GF-D8 (cell line): ENCODE measurements at regions not wholly inside any gene's neighbourhood (a gene's known extent, or its start where the extent isn't known, plus 50 kb on each side); places are given as distances from the start of the nearest gene placed in this dataset.

ENCODE experiments used
- DNase-seq: peaks from one replicate; lab custom pipeline; 2025; lab: John Stamatoyannopoulos, UW

DNA sequence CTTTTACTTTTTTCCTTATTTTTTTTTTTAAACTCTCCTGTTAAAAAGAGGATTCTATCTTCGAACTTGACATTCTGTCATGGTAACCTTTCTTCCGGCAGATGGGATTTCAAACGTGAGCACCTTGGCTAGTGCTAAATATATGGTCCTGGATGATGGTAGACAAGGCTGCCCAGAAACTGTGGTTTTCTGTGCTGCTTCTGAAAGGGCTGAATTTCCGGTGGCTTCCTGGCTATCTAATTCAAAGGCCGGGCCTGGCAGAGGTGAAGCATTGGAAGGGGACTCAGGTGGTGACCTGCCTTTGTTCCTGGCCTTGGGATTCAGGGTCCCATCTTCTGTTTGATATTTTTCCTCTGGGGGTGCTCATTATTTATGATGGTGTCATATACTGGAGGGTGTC is 118.6 kb upstream of the MYL2 start:
- no peak for DNase-seq

DNA sequence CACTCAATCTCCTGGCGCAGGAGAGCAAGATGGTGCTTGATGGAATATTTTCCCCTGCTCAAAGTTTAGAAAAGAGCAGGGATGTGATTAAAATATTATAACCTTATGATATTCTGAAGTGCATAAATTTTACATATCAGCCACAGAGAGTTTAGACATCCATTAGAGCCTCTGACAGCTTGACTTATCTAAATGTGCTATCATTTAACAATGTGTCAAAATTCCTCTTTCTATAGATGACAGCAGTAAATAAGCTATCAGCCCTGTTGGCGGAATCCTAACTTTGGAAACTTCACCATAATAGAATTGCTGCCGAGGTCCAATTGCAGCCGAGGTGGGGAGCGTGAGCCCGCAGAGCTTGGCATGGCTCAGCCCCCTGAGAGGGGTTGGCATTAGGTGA is 117.7 kb upstream of the MYL2 start:
- DNase-seq: no peak

DNA sequence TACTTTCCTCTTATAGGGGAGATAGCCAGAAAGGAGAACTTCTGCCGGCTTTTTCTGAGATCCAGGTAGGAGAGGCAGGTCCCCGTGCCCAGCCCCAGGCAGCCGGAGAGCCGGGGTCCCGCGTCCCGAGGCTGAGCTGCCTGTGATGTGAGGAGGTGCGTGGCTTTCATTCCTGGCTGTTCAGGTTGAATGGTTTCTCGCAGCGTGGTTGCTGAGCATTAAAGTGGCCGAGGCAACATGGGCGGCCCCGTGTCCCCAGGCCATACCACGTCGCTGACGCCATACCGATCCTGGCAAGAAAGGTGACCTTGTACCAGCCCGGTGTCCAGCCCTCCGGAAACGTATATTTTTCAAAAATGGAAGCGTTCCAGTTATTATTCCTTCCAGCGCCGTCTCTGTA is 116.7 kb upstream of the MYL2 start:
- DNase-seq: no peak

DNA sequence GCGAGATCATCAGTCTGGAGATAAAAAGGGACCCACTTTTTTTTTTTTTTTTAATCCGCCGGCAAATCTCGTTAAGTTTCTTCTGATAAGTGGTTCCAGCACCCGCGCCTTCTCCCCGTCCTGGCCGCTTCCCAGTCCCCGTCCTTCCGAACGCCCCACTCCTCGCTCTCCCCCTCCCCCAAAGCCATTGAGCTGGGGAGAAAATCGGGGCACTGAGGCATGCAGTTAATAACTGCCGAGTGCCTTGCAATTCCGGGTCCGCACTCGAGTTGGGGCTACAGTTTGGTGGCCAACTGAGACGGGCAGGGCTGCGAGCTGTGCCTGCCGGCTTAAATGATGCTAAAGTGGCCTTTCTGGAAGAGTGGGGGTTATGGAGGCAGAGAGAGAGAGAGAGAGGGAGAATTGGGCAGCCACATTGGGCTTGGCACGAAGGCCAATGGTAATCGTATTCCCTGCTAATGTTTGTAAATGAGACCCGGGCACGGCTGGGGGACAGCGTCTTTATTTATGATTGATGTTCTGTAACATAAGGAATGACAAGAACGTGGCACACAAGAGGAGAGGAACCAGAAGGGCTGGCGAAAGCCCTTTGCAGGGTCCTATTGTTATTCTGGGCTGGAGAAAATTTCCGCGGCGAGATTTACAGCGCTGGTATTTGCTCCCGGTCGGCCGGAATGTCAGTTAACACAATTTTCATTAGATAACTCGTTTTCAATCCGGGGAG is 115.4 kb upstream of the MYL2 start:
- DNase-seq: no peak

DNA sequence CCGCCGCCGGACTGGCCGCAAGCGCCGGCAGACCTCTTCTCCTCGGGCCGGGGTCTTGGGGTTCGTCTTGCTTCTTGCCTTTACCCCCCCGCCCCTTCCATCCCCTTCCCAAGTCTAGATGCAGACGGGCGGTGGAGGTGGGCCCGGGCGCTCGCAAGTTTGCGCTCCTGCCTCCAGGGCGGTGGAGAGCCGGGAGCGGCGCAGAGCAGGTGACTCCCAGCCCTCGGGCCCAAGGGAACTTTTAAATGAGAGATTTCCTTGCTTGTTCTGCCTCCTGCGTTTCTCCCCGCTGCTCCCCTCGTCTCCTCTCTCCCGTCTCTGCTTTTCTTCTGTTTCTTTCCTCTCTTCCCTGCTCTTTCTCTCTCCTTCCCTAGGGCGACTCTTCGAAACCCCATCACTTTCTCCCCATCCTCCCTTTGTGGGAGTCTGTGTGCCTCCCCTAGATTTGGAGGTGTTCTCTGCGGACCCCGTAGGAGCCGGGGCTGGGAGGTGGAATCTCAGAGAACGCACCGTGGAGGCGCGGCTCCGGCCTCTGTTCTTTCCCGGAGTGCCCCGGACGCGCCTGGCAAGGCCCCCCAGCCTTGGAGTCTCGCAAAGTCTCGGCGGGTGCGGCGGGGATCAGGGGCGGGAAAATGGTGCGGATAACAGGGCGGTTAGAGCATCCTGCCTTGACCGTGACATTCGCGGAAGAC is 114.7 kb upstream of the MYL2 start:
- no peak for DNase-seq

DNA sequence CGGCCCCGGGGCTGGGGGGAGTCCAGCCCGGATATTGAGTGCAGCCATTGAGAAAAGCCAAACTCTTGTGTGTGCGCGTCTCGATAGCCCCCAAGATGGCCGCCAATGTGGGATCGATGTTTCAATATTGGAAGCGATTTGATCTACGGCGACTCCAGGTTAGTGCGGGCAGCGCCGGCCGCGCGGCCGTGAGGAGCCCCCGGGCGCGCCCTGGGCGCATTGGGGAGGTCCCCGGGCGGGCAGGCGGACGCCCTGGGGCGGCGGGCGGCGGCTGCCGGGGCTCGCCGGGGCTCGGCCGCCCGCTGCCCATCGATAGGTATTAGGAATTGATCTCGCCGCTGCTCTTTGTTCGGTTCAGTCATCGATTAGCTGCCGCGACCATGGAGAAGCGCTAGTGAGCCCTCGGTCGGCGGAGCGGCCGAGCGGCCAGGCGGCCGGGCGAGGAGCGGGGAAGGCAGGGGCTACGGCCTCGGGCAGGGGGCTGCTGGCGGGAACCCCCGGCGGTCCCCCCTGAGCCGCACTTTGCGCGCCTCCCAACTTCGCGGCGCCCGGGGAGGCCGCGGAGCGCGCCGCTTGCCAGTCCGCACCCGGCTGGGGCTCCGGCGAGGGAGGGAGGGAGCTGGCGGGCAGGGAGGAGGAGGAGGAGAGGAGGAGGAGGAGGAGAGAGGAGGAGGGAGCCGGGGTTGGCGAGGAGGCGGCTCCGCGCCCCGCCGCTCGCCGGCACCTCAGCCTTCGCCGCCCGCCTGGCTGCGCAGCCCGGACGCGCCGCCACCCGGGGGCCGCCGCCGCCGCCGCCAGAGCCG is 113.9 kb upstream of the MYL2 start, which contains the start of gene CUX2:
TSS of gene CUX2 (plus strand) at position 83 of the 803 bp plus-strand sequence.
- no peak for DNase-seq

DNA sequence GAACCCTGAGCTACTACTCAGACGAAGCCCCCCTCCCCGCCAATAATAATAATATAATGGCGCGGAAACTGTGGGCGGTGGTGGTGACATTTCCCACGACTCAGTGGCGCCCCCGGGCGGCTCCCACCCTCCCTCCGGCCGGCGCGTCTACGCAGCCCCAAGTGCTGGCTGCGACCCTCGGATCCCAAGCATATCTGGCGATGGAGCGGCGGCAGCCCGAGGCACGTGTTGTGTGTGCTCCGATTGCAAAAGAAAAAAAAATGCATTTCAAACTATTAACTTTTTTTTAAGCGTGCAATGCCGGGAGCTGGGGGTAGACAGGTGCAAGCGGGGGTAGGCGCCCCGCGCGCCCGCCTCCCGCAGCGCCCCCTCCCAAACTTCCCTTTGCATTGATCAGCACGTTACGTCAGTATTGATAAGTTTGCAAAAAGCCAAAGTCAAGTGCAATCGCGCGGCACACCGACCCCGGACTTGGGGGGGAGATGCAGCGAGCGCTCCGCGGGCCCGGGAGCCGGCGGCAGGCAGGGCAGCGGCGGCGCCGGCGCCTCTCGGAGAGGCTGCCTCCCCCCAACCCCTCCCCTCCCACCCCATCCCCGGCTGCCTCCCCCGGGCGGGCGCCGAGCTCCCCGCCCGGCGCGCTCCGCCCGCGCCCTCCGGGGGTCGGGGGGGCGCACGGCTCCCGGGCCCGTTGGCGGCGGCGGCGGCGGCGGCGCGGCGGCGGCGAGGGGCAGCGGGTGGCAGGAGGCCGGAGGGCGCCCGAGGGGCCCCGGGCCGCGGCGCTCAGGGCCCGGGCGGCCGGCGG is 113.1 kb upstream of the MYL2 start:
- DNase-seq: no peak

DNA sequence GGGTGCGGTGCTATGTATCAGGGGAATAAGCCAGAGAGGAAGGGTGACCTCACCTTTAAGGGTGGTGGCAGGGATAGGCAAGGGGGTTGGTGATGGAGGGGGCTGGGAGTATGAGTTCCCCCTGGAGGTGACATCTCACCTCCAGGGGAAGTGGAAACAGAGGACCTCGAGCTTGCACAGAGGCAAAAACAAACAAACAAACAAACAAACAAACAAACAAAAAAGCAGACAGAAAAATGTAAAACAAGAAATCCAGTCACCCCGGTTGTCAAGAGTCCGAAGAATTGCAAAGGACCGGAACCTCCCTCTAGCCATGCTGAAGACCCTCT is 112.2 kb upstream of the MYL2 start:
- no peak for DNase-seq

DNA sequence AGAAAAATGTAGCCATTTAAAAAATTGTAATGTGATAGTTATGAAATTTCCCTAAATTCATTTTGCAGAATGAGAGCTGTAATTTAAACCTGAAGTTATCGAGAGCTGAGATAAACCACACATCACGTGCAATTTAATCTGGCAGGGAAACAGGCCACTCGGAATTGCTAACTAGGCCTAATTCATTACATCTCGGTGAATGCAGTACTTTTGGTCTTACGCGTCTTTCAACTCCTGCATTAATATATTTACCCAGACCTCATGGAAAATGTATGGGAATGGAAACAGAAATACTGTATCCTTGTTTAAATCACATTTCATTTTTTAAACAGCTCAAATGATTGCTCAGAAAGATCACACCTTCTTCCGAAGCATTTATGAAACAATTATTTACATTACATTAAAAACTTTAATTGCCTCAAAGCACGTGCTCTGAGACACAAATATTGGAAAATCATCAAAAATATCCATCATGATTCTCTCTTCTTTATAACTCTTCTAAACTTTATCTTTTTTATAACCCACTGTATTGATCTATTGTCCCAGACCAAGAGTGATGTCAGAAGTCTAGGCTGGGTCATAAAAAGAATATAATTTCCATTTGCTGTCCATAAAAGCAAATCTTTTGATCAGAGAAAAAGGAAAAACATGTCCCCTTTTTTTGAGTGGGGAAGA is 111.7 kb upstream of the MYL2 start:
- no peak for DNase-seq

DNA sequence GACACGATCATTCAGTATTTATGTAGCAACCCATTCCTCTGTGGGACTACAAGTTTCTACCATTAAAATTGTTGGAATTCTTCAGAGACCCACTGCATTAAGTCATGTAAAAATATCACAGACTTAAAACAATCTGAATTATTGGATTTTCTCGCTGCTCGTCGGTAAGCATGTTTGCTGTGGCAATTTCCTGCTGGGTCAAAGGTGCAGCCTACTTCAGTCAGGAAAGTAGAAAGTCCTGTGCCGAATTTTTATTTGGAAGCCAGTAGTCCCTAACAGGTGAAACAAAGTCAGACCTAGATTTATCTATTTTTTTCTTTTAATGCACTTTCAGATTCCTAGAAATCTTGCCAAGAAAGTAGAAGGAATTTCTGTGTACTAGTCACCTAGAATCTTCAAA is 110.4 kb upstream of the MYL2 start:
- no peak for DNase-seq

DNA sequence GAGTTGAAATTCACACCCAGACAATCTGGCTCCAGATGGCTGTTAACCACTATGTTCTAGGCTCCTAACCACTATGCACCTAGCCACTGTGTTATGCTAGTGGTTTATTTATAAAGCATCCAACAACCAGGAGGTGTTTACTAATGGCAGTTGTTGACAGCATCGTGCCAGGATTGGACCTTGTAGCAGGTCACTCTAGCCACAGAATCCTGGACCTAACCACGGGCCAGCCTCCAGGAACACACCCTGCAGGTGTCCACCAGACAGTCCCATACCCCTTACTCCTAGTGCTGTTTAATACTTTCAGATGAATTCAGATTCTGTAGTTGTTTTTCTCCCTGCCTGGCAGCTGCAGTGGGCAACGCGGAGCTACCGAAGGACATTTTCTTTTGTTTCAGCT is 109.4 kb upstream of the MYL2 start:
- no peak for DNase-seq

DNA sequence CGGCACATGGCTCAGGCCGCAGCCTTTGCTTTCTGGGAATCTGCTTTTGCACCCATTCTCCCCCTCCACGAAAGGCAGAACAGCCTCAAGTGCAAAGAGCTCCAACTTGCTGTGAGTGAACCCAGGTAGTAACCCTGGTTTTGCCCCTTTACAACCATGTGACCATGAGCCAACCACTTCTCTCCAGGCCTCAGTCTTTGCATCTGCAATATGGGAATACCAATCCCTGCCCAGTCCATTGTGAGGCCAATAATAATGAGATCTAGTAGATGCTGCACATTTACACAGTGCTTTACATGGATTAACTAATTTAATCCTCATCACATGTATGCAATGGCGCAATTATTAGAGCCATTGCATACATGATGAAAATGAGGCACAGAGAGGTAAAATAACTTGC is 108.9 kb upstream of the MYL2 start:
- no peak for DNase-seq

DNA sequence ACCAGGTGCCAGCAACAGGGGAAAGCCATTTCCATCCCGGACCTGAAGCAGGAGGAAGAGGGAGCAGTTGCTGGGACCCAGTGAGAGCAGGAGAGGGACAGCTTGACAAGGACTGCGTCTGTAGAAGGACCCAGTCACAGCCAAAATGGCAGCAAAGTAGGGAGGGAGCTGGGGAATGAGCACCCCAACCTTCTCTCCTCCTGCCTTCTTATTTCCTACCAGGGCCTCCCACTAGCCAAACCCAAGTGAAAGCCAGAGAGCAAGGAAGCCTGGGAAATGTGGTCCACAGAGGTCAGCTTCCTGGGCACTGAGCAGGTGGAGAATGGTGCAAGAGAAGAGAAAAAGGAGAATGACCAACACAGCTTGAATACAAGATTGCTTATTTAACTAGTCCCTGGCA is 108.5 kb upstream of the MYL2 start:
- DNase-seq: no peak

DNA sequence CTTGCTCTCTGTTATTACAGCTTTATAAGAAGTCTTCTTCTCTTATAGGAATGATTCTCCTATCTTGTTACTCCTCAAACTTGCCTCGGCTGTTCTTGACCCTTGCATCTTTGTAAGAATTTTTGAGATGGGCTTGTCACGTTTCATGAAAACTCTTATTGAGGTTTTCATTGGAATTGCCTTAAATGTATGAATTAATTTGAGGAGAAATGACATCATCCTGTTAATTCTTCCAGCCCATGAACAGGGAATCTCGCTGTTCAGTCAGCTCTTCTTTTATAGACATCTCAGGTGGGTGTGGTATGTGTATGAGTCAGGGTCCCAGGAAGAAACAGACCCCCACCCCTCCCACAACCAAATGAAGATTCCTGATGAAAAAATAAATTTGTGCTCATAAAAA is 107.1 kb upstream of the MYL2 start:
- DNase-seq: no peak

DNA sequence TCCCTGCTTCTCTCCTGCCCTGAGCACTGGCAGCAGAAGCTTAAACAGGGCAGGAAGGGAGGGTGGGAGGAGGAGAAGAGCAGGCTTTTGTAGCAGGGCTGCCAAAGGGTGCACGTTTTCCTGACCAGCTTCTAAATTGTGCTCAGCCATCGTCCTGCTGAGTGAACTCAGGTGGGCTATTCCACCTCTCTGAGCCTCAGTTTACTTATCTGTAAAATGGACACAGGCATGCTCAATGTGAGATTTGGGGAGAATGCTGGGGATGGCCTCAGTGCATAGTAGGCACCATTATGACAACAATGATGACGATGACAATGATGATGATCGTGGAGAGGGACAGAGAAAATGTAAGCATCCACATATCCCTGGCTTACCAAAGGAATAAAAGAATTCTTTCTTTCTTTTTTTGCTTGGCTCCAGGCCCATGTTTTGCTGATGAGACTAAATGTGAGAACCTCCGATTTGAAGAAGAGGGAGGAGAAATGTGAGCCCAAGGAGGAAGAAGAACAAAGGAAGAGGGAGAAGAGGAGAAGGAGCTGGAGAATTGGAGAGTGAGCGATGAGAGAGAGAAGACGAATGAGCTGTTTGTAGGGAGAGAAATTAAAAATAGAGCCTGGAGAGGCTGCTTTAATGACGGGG is 105.5 kb upstream of the MYL2 start:
- no peak for DNase-seq

DNA sequence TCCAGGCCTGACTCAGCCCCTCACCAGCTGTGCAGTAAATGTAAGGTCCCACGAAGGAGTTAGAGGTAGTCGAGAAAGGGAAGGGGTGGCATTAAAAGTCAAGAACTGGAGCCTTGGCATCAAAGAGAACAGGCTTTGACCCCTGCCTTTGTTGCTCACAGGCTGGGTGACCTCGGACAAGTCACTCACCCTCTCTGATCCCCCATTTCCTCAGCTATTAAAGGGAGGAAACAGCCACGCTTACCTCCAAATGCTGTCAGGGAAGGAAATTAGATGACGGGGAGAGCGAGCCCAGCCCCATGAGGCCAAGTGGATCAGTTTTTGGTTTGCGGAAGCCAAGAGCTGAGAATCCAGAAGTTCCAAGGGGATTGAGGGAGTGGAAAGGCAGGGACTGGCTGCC is 104.9 kb upstream of the MYL2 start:
- DNase-seq: no peak

DNA sequence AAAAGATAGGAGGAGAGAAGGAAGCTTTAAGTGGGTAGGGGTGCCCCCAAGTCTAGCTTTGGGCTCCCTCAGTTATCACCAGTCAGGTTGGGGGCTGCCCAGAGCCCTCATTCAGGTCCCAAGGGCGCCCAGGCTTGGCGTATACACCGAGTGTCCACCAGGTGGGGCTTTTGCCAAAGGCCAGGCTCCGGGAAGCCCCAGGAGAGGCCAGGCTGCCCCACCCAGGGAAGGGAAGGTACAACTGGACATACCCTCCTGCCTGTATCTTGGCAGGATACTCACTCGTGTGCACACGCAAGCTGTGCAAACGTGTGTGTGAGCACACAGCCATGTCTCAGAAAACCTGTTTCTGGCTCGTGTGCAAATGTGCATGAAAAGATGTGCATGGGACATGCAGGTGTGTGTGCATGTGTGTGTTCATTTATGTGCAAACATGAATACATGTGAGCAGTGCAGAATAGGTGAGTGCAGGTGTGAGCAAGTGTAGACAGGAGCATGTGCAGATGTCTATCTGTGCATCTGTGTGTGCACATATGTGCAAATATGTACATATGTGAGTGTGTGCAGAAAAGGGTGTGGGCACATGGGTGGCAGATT is 103.9 kb upstream of the MYL2 start:
- DNase-seq: no peak

DNA sequence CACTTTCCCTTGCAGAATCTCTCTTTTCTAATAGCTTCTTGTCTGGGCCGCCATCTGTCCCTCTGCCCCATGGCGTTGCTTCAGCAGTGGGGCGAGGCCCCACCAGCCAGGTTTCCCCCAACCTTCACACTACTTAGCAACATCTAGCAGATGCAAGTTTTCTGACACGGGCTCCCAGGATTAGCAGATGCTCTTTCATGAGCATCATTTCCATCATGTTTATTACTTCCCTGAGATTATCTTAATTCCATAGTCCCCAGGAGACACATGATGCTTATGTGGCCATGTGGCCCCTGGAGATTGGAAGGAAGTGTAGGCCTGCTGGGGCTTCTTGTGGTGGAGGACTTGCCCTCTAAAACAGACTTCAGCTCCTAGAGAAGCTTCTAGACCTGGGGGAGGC is 102.0 kb upstream of the MYL2 start:
- DNase-seq: no peak

DNA sequence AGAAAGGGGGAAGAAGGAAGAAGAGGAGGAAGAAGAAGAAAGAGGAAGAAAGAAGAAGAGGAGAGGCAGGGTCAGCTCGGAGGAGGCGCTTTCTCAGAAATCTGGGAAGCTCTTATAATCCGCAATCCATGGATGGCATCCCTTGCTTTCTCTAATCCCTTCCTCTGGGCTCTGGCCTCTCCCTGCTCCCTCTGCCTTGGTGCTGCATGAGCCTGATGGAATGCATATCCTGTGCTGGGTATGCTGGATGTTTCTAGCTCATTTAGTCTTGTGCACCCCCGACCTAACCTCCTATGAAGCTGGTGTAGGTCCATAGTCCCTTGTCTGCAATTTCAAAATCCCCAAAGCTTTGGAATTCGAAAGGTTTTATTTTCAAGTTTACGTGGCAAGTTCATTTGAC is 94.2 kb upstream of the MYL2 start:
- DNase-seq: no peak

DNA sequence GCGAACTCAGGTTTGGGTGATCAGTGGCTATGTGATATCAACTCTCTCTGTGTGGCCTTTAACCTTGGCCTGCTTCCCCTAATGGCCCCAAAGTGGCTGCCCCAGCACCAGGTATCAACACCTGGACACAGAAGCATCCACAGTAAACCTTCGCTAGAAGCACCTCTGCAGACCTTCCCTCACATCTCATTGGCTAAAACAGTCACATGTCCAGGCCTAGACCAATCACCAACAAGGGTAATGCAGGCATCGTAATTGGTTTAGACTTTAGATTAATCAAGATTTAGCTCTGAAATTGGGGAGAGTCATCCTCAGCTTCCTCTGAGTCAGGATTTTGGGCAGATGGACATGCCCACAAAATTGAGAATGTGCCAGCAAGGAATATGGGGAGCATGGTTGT is 92.5 kb upstream of the MYL2 start:
- no peak for DNase-seq

DNA sequence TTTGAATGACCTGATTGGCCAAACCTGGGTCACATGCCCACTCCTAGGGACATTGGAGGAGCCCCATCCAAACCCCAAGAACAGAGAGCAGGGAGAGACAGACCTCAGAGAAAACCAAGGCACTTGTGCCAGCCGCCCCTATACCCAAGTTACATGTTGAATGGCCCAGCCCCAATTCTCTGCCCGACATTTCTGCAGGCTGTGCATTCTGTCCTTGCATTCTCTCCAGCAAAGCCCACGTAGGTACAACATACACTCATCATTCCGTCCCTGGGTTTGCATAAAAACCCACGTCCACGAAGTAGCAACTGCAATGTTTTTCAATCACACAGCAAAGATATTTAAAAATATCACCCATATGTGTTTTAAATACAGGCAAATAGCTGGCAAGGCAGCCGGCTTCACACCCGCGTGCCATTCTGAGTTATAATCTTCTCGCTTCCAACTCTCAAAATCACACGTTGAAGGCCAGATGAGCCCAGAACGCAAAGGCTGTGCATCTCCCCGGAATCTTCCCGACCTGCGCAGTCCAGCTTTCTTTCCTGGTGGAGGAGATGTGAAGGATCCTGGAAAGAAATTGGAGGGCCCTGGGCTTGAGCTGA is 91.7 kb upstream of the MYL2 start:
- no peak for DNase-seq
